Erythroblast (primary cell): ENCODE measurements at regions not wholly inside any gene's neighbourhood (a gene's known extent, or its start where the extent isn't known, plus 50 kb on each side); places are given as distances from the start of the nearest gene placed in this dataset.
A peak's percentile ranks its signal among the peaks of the same experiment; 100 is the strongest.

ENCODE experiments used
- DNase-seq, 2 experiments: peaks; one replicate each; lab custom pipeline; 2025; lab: John Stamatoyannopoulos, UW
- GATA1 ChIP-seq: IDR thresholded peaks from 2 replicates; pipeline ENCODE4 v1.6.1; 2011; ENCODE audit warnings: low read depth, mild to moderate bottlenecking, control low read depth, low read length, moderate library complexity
- POLR2A ChIP-seq: IDR thresholded peaks from 2 replicates; pipeline ENCODE4 v1.6.1; 2011; ENCODE audit warnings: mild to moderate bottlenecking, low read length

DNA sequence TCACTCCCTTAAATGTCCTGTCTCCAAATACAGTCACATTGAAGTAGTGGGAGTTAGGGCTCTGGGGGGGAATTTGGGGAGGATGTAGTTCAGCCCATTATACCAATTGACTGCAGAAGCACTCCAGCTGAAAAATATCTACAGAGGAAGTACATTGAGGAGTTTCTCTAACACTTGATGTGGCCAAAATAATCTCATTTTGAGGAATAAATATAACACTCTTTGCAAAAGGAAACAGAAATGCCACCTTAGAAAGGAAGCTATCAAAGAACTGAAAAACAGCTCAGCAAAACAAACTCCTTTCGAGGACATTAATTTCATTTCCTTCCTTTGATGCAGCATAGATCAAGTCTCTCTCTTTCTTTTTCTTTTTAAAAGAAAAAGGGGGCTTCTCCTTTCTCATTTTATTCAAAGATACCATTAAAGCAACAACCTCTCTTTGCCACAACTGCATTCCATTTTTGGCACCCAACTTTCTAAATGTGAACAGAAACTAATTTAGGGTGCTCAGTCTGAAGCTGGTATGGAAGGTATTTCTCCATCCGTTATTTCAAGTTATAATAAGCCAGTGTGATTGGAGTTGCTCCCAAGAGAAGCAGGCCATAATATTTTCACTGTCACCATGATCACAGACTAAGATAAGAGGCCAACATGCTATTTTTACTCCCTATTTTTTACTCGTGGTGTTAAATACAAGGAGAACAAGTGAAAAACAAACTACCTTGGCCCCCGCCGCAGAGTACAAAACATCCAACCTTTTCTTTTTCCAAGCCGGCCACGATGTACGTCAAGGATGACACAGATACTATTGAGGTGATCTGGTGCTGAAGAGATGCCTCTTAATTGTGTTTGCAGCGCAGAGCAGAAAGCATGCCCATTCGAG lies 230.4 kb upstream of the GATB start:
- TF ChIP-seq POLR2A, result no peak
- TF ChIP-seq GATA1, result no peak
- DNase-seq, result no peak

GRCh38 chr4:151990201-151990600 lies 229.4 kb upstream of the GATB start:
- DNase-seq, result no peak
- no peak for TF ChIP-seq GATA1
- no peak for TF ChIP-seq POLR2A

GRCh38 chr4:151988591-151988990 lies 227.8 kb upstream of the GATB start:
- DNase-seq, result no peak
- TF ChIP-seq GATA1 (no peak), POLR2A (no peak)

GRCh38 chr4:151987606-151988005 lies 226.8 kb upstream of the GATB start:
- peak in 1 of 2 experiments; percentile 5 for DNase-seq
- TF ChIP-seq POLR2A, result no peak
- no peak for TF ChIP-seq GATA1

GRCh38 chr4:151983854-151984253 lies 223.0 kb upstream of the GATB start:
- DNase-seq, result no peak
- TF ChIP-seq POLR2A (no peak), GATA1 (no peak)

- no peak for DNase-seq
- TF ChIP-seq GATA1 (no peak), POLR2A (no peak)
Measured at GRCh38 chr4:151979819-151980218, 219.0 kb upstream of the GATB start.

- TF ChIP-seq POLR2A, result no peak
- DNase-seq, result no peak
Measured at GRCh38 chr4:151968643-151969042, 207.8 kb upstream of the GATB start.

- TF ChIP-seq POLR2A, result no peak
- DNase-seq, result no peak
Measured at GRCh38 chr4:151967074-151967473, 206.3 kb upstream of the GATB start.

DNA sequence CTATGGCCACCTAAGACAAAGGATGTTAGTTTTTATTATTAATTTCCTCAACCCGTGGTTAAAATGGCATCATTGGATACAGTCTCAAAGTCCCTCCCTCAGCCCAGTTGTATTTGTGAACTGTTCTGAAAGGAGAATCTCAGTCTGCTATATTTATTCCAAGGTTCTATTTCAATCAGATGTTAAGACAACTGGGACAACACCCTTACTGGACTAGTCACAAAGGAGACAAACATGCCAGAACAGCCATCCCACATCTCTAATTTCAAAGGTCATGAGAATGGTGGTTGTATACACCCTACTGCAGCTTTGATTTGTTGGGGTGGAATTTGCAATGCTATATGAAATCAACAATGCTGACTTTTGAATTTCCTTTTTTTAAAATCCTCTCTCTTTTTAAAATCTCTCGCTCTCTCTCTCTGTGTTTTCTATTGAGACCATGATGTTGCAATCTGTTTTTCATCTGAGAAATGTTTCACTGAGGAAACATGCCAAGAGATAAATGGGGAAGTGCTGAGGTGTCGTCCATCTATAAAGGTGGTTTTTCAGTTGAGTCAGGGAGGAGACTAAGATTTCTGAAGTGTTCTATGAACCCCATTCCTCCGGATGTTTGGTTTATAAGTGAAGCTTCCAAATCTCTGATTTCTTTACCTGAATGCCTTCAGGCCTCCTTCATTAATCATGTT lies 201.5 kb upstream of the GATB start:
- no peak for DNase-seq
- no peak for TF ChIP-seq GATA1
- no peak for TF ChIP-seq POLR2A

GRCh38 chr4:151961456-151961855 lies 200.6 kb upstream of the GATB start:
- DNase-seq, result no peak
- TF ChIP-seq POLR2A, result no peak

- no peak for DNase-seq
- TF ChIP-seq GATA1 (no peak), POLR2A (no peak)
Measured at GRCh38 chr4:151960449-151961230, 199.8 kb upstream of the GATB start.

DNA sequence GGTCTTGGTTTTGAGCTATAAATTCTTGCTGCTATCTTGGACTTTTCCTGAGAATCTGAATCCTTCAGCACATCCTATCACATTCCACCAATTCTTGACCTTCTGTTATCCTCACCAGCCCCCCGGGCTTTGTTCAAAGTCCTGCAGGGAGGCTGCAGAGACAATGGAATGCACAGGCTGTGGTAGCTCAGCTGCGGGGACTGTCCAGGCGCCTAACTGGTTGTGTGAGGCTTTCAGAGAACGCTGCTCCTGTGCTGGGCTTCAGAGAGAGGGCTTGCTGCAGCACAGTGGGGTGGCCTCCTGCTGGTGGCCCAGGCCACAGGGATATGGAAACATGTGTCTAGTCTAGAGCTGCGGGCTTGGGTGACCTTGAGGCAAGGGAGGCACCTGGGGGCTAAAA lies 196.3 kb upstream of the GATB start:
- DNase-seq, result no peak
- no peak for TF ChIP-seq POLR2A
- TF ChIP-seq GATA1, result no peak

GRCh38 chr4:151955721-151956380 lies 195.0 kb upstream of the GATB start:
- no peak for TF ChIP-seq GATA1
- no peak for TF ChIP-seq POLR2A
- no peak for DNase-seq

GRCh38 chr4:151953795-151954372 lies 193.1 kb upstream of the GATB start:
- no peak for DNase-seq
- TF ChIP-seq POLR2A, result no peak

- TF ChIP-seq POLR2A, result no peak
- no peak for TF ChIP-seq GATA1
- DNase-seq, result no peak
Measured at GRCh38 chr4:151953312-151953711, 192.5 kb upstream of the GATB start.
